Gastroesophageal sphincter (tissue), 4 donors: ENCODE measurements at regions not wholly inside any gene's neighbourhood (a gene's known extent, or its start where the extent isn't known, plus 50 kb on each side); places are given as distances from the start of the nearest gene placed in this dataset.

Experiments used
- ATAC-seq: fragments of 150-250 bp; one replicate; pipeline ENCODE4 v1.9.1; 2016; ENCODE audit warnings: mild to moderate bottlenecking, moderate library complexity
- H3K27ac ChIP-seq, 4 donors: fragments of 200-600 bp; sonication (generic) in 3 of 4; 1 replicate in 3 of 4; 2 replicates in 1 of 4; pipeline ENCODE4 v1.5.1; 2016 to 2019
- H3K27me3 ChIP-seq: fragments of 200-600 bp; sonication (generic); one replicate; pipeline ENCODE4 v1.5.1; 2019
- H3K36me3 ChIP-seq, 2 donors: fragments of 200-600 bp; sonication (generic); one replicate each; pipeline ENCODE4 v1.5.1; 2019; ENCODE audit warnings: control low read depth in 1 of 2
- H3K4me1 ChIP-seq, 3 donors: fragments of 200-600 bp; sonication (generic); 1 replicate in 2 of 3; 2 replicates in 1 of 3; pipeline ENCODE4 v1.5.1; 2016 to 2019; ENCODE audit warnings: control low read depth in 2 of 3
- H3K4me3 ChIP-seq, 2 donors: fragments of 200-600 bp; sonication (generic); one replicate each; pipeline ENCODE4 v1.5.1; 2019; ENCODE audit warnings: mild to moderate bottlenecking in 1 of 2, moderate library complexity in 1 of 2
- H3K9me3 ChIP-seq, 3 donors: fragments of 200-600 bp; sonication (generic); one replicate each; pipeline ENCODE4 v1.5.1; 2017 to 2019; ENCODE audit warnings: control low read depth in 2 of 3
- EP300 ChIP-seq: sonication (generic); formaldehyde crosslinking; IDR thresholded peaks from one replicate; pipeline ENCODE4 v1.6.1; 2017; ENCODE audit warnings: antibody characterized with exemption, mild to moderate bottlenecking
- POLR2A ChIP-seq, 2 donors: fragments of 450-650 bp; IDR thresholded peaks; one replicate each; pipeline ENCODE4 v1.6.1; 2017; ENCODE audit warnings: antibody characterized with exemption in 2 of 2, mild to moderate bottlenecking in 2 of 2, moderate library complexity in 1 of 2
- POLR2AphosphoS5 ChIP-seq: sonication (generic); formaldehyde crosslinking; IDR thresholded peaks from one replicate; pipeline ENCODE4 v1.6.1; 2017; ENCODE audit warnings: antibody characterized with exemption
- whole genome bisulfite sequencing, 2 donors: methylation state at CpG; one replicate each; pipeline ENCODE4 v1.1.5; 2018; ENCODE audit warnings: low coverage in 1 of 2; 5-methylcytosine and 5-hydroxymethylcytosine counted together
- TF ChIP-seq, protein P1 (sequence below), 4 experiments: fragments of 200-600 bp in 2 of 4; fragments of 450-650 bp in 2 of 4; sonication (generic) in 1 of 4; IDR thresholded peaks; one replicate each; pipeline ENCODE4 v1.5.1; 2017 to 2019; ENCODE audit warnings: antibody characterized with exemption in 4 of 4, mild to moderate bottlenecking in 2 of 4, moderate library complexity in 2 of 4

DNA sequence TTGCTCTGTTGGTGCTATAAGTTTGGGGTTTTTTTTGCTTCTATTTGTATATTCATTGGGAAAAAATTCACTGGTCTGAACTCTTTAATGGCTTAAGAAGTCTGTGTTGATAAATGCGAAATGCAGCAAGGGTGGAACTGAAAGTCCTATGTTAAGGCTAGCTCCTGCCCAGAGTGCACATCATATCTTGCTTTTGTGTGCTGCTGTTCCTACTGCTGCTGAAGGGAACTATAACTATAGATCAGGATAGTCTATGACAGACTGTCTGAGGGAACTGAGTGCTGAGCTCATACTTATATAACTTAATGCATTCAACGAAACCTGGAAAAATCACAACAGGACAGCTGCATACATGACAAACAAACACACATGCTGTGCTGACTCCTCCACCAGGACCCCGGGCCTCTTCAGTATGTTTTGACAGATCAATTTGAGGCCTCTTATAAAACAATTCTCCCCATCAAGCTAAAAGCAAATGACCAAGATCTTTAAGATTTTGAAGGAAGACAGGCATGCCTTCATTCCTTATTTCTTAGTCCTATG lies 1031.5 kb upstream of the ADGRL2 start:
- Histone ChIP-seq H3K4me3 (no peak overlapping the region), H3K9me3 (no peaks in the 10 kb centered on the region), H3K4me1 (no peaks in the 10 kb centered on the region), H3K27ac (no peak overlapping the region), H3K36me3 (no peaks in the 10 kb centered on the region), H3K27me3 (no peaks in the 10 kb centered on the region)
- TF ChIP-seq, protein P1, sequence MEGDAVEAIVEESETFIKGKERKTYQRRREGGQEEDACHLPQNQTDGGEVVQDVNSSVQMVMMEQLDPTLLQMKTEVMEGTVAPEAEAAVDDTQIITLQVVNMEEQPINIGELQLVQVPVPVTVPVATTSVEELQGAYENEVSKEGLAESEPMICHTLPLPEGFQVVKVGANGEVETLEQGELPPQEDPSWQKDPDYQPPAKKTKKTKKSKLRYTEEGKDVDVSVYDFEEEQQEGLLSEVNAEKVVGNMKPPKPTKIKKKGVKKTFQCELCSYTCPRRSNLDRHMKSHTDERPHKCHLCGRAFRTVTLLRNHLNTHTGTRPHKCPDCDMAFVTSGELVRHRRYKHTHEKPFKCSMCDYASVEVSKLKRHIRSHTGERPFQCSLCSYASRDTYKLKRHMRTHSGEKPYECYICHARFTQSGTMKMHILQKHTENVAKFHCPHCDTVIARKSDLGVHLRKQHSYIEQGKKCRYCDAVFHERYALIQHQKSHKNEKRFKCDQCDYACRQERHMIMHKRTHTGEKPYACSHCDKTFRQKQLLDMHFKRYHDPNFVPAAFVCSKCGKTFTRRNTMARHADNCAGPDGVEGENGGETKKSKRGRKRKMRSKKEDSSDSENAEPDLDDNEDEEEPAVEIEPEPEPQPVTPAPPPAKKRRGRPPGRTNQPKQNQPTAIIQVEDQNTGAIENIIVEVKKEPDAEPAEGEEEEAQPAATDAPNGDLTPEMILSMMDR (IDR thresholded peaks at IDR 0.05), result no peak
- TF ChIP-seq EP300, result no peak
- TF ChIP-seq POLR2AphosphoS5, result no peak
- no peak for TF ChIP-seq POLR2A (IDR thresholded peaks at IDR 0.05)
- no peak for ATAC-seq
- WGBS, 2 donors, result 58 to 73% methylated on average over 3 of the region's 3 CpGs

DNA sequence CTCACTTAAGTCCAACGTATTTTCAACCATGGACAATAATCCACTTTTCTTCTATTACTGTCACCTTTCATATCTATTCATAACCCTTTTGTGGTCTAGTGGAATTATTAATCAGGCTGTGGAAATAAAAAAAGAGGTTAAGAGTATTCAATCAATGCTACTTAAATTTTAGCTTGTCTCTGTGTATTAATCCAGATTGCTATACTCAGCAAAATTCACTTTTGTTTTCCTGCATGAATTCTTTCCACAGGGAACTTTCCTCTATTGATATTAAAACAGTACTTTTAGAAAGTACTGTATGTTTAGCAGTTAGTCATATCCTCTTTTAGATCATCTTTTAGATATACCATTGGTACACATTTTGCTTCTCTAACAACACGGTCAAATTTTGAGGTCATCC lies 1033.0 kb upstream of the ADGRL2 start:
- TF ChIP-seq, protein P1 (IDR thresholded peaks at IDR 0.05), result no peak
- no peak for TF ChIP-seq POLR2AphosphoS5
- TF ChIP-seq POLR2A (IDR thresholded peaks at IDR 0.05), result no peak
- TF ChIP-seq EP300, result no peak
- H3K36me3 ChIP-seq, result no peaks in the 10 kb centered on the region
- no peaks in the 10 kb centered on the region for H3K9me3 ChIP-seq
- no peak for ATAC-seq
- no peak overlapping the region for H3K27ac ChIP-seq
- H3K4me1 ChIP-seq, result no peaks in the 10 kb centered on the region
- WGBS, 2 donors, result 83 to 91% methylated on average over 2 of the region's 2 CpGs
- no peaks in the 10 kb centered on the region for H3K27me3 ChIP-seq
- no peak overlapping the region for H3K4me3 ChIP-seq

DNA sequence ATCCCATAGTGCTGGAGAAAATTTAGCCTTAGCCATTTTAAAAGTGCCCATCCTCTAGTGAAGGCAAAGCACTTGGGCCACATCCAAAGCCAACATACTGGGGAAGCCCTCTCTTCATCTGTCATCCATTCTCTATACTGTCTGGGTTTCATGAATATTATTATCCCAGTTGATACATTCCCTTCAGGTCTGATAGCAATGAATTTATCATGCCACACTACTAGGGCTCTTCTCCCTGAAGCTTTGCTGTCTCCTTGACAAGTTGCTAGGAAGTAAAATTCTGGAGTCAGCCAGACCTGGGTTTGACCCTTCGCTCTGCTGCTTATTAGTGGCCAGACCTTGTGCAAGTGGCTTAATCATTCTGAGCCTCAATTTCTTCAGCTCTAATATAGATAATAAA lies 1041.4 kb upstream of the ADGRL2 start:
- 82% methylated on average over 1 of the region's 1 CpG; no CpG with 5 or more reads in 1 of the 2 donors for WGBS, 2 donors
- no peaks in the 10 kb centered on the region for H3K9me3 ChIP-seq
- no peak for ATAC-seq
- H3K4me1 ChIP-seq, result no peaks in the 10 kb centered on the region
- H3K27ac ChIP-seq, result no peak overlapping the region
- H3K36me3 ChIP-seq, result no peaks in the 10 kb centered on the region
- no peaks in the 10 kb centered on the region for H3K27me3 ChIP-seq
- no peak overlapping the region for H3K4me3 ChIP-seq
- TF ChIP-seq, protein P1 (IDR thresholded peaks at IDR 0.05), result no peak
- TF ChIP-seq EP300, result no peak
- no peak for TF ChIP-seq POLR2AphosphoS5
- TF ChIP-seq POLR2A (IDR thresholded peaks at IDR 0.05), result no peak

DNA sequence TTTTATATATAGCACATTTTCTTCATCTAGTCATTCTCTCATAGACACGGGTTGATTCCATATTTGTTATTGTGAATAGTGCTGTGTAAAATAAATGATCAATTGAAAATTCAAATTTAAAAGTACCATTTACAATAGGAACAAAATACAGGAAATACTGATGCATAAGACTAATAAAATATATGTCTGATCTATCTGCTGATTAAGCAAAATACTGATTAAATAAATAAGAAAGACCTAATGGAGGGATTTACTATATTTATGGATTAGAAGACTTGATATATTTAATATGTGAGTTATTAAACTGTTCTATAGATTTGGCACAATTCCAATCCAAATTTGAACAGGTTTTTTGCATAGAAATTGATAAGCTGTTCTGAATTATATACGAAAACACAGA lies 1044.8 kb upstream of the ADGRL2 start:
- Histone ChIP-seq H3K4me1 (no peaks in the 10 kb centered on the region), H3K27ac (no peak overlapping the region), H3K27me3 (no peaks in the 10 kb centered on the region), H3K4me3 (no peak overlapping the region), H3K36me3 (no peaks in the 10 kb centered on the region), H3K9me3 (no peaks in the 10 kb centered on the region)
- TF ChIP-seq, protein P1 (IDR thresholded peaks at IDR 0.05), result no peak
- no peak for TF ChIP-seq POLR2A (IDR thresholded peaks at IDR 0.05)
- 90 to 93% methylated on average over 2 of the region's 2 CpGs for WGBS, 2 donors
- no peak for ATAC-seq

DNA sequence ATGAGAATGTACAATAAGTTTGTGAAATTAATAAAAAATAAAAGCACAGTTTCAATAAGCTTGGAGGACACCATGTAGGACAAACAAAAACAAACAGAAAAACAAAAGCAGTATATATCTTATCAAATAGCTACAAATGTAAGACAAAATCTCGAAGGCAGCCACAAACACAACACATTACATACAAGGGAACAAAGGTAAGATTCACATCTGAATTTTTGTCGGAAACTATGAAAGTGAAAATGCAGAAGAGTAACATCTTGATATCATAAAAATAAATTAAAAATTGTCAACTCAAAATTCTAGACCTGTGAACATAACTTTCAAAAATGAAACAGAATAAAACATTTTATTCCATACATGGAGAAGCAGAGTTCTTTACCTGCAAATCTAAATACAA lies 1049.5 kb upstream of the ADGRL2 start:
- no peak for ATAC-seq
- H3K27ac ChIP-seq, result no peak overlapping the region
- WGBS, 2 donors, result 82 to 95% methylated on average over 2 of the region's 2 CpGs
- H3K4me1 ChIP-seq, result no peaks in the 10 kb centered on the region
- H3K27me3 ChIP-seq, result no peaks in the 10 kb centered on the region
- no peak overlapping the region for H3K4me3 ChIP-seq
- no peaks in the 10 kb centered on the region for H3K36me3 ChIP-seq
- TF ChIP-seq POLR2AphosphoS5, result no peak
- TF ChIP-seq, protein P1 (IDR thresholded peaks at IDR 0.05), result no peak
- no peak for TF ChIP-seq POLR2A (IDR thresholded peaks at IDR 0.05)
- no peak for TF ChIP-seq EP300
- no peaks in the 10 kb centered on the region for H3K9me3 ChIP-seq
